IgD-negative memory B cell (primary cell): ENCODE measurements at regions not wholly inside any gene's neighbourhood (a gene's known extent, or its start where the extent isn't known, plus 50 kb on each side); places are given as distances from the start of the nearest gene placed in this dataset.

ENCODE experiments used
- H3K27ac Mint-ChIP-seq, 3 donors: one replicate each; pipeline ENCODE4 v1.8.0; 2020 to 2022; ENCODE audit warnings: mild to moderate bottlenecking in 3 of 3, mixed read lengths in 3 of 3, moderate library complexity in 1 of 3
- H3K27me3 Mint-ChIP-seq: one replicate; pipeline ENCODE4 v1.8.0; 2021; ENCODE audit warnings: mixed read lengths
- H3K36me3 Mint-ChIP-seq: one replicate; pipeline ENCODE4 v1.8.0; 2020; ENCODE audit warnings: mild to moderate bottlenecking, mixed read lengths
- H3K4me1 Mint-ChIP-seq, 3 donors: one replicate each; pipeline ENCODE4 v1.8.0; 2020 to 2022; ENCODE audit warnings: mixed read lengths in 3 of 3, mild to moderate bottlenecking in 1 of 3
- H3K4me3 Mint-ChIP-seq, 4 donors: one replicate each; pipeline ENCODE4 v1.8.0; 2020 to 2022; ENCODE audit warnings: mild to moderate bottlenecking in 4 of 4, mixed read lengths in 4 of 4, moderate library complexity in 3 of 4
- H3K9me3 Mint-ChIP-seq, 3 donors: one replicate each; pipeline ENCODE4 v1.8.0; 2020 to 2021; ENCODE audit warnings: mixed read lengths in 3 of 3, mild to moderate bottlenecking in 1 of 3

- Mint-ChIP-seq H3K36me3 (peaks cover 2% of the 10 kb centered on the region), H3K27me3 (peaks cover 1% of the 10 kb centered on the region), H3K9me3 (peaks cover 0 to 6% (median 3%) of the 10 kb centered on the region in 3 donors), H3K4me1 (no peaks in the 10 kb centered on the region), H3K4me3 (no peak overlapping the region), H3K27ac (no peak overlapping the region)
Measured at GRCh38 chr5:155068616-155069100, 55.1 kb downstream of the KIF4B start.

- no peaks in the 10 kb centered on the region for H3K27me3 Mint-ChIP-seq
- H3K4me3 Mint-ChIP-seq: no peak overlapping the region
- no peaks in the 10 kb centered on the region for H3K4me1 Mint-ChIP-seq
- H3K27ac Mint-ChIP-seq: no peak overlapping the region
- H3K36me3 Mint-ChIP-seq: no peaks in the 10 kb centered on the region
- H3K9me3 Mint-ChIP-seq: peaks cover 0 to 6% (median 3%) of the 10 kb centered on the region in 3 donors
Measured at GRCh38 chr5:155069961-155070360, 56.4 kb downstream of the KIF4B start.

- H3K27ac Mint-ChIP-seq: no peak overlapping the region
- H3K9me3 Mint-ChIP-seq: peaks cover 0 to 6% (median 3%) of the 10 kb centered on the region in 3 donors
- no peaks in the 10 kb centered on the region for H3K27me3 Mint-ChIP-seq
- no peaks in the 10 kb centered on the region for H3K36me3 Mint-ChIP-seq
- no peaks in the 10 kb centered on the region for H3K4me1 Mint-ChIP-seq
- no peak overlapping the region for H3K4me3 Mint-ChIP-seq
Measured at GRCh38 chr5:155070781-155071180, 57.2 kb downstream of the KIF4B start.

GRCh38 chr5:155076379-155076778 lies 62.8 kb downstream of the KIF4B start:
- no peaks in the 10 kb centered on the region for H3K4me1 Mint-ChIP-seq
- peaks cover 2% of the 10 kb centered on the region for H3K36me3 Mint-ChIP-seq
- no peak overlapping the region for H3K27ac Mint-ChIP-seq
- peaks cover 7% of the 10 kb centered on the region for H3K27me3 Mint-ChIP-seq
- peaks cover 1 to 6% (median 2%) of the 10 kb centered on the region in 3 donors for H3K9me3 Mint-ChIP-seq
- H3K4me3 Mint-ChIP-seq: no peak overlapping the region

GRCh38 chr5:155079698-155080097 lies 66.1 kb downstream of the KIF4B start:
- Mint-ChIP-seq H3K36me3 (peaks cover 2% of the 10 kb centered on the region), H3K27ac (peak overlapping the region in 1 of 3 donors; percentile 69), H3K27me3 (peaks cover 7% of the 10 kb centered on the region), H3K9me3 (peaks cover 2 to 4% (median 2%) of the 10 kb centered on the region in 3 donors), H3K4me1 (no peaks in the 10 kb centered on the region), H3K4me3 (no peak overlapping the region)

GRCh38 chr5:155080721-155081120 lies 67.2 kb downstream of the KIF4B start:
- Mint-ChIP-seq H3K27ac (no peak overlapping the region), H3K4me3 (no peak overlapping the region), H3K9me3 (peaks cover 2 to 4% (median 2%) of the 10 kb centered on the region in 3 donors), H3K27me3 (peaks cover 7% of the 10 kb centered on the region), H3K36me3 (peaks cover 2% of the 10 kb centered on the region), H3K4me1 (no peaks in the 10 kb centered on the region)

- peaks cover 2 to 4% (median 2%) of the 10 kb centered on the region in 3 donors for H3K9me3 Mint-ChIP-seq
- no peaks in the 10 kb centered on the region for H3K4me1 Mint-ChIP-seq
- H3K27me3 Mint-ChIP-seq: peaks cover 7% of the 10 kb centered on the region
- no peak overlapping the region for H3K4me3 Mint-ChIP-seq
- H3K36me3 Mint-ChIP-seq: no peaks in the 10 kb centered on the region
- H3K27ac Mint-ChIP-seq: no peak overlapping the region
Measured at GRCh38 chr5:155081618-155082017, 68.1 kb downstream of the KIF4B start.

GRCh38 chr5:155082401-155082800 lies 68.8 kb downstream of the KIF4B start:
- Mint-ChIP-seq H3K27me3 (peaks cover 8% of the 10 kb centered on the region), H3K4me1 (no peaks in the 10 kb centered on the region), H3K36me3 (no peaks in the 10 kb centered on the region), H3K9me3 (peaks cover 2 to 4% (median 2%) of the 10 kb centered on the region in 3 donors), H3K27ac (no peak overlapping the region), H3K4me3 (no peak overlapping the region)

- peaks cover 0 to 5% (median 4%) of the 10 kb centered on the region in 3 donors for H3K9me3 Mint-ChIP-seq
- no peaks in the 10 kb centered on the region for H3K4me1 Mint-ChIP-seq
- H3K27me3 Mint-ChIP-seq: peaks cover 3% of the 10 kb centered on the region
- no peaks in the 10 kb centered on the region for H3K36me3 Mint-ChIP-seq
- H3K27ac Mint-ChIP-seq: peak overlapping the region in 1 of 3 donors; percentile 49
- peak overlapping the region in 1 of 4 donors; percentile 17 for H3K4me3 Mint-ChIP-seq
Measured at GRCh38 chr5:155085282-155085989, 71.9 kb downstream of the KIF4B start.

- H3K36me3 Mint-ChIP-seq: peaks cover 1% of the 10 kb centered on the region
- H3K4me3 Mint-ChIP-seq: no peak overlapping the region
- no peaks in the 10 kb centered on the region for H3K4me1 Mint-ChIP-seq
- no peak overlapping the region for H3K27ac Mint-ChIP-seq
- peaks cover 0 to 5% (median 4%) of the 10 kb centered on the region in 3 donors for H3K9me3 Mint-ChIP-seq
- peaks cover 3% of the 10 kb centered on the region for H3K27me3 Mint-ChIP-seq
Measured at GRCh38 chr5:155087036-155087435, 73.5 kb downstream of the KIF4B start.

- peaks cover 0 to 3% (median 0%) of the 10 kb centered on the region in 3 donors for H3K9me3 Mint-ChIP-seq
- no peak overlapping the region for H3K27ac Mint-ChIP-seq
- H3K27me3 Mint-ChIP-seq: peaks cover 3% of the 10 kb centered on the region
- no peak overlapping the region for H3K4me3 Mint-ChIP-seq
- peaks cover 1% of the 10 kb centered on the region for H3K36me3 Mint-ChIP-seq
- no peaks in the 10 kb centered on the region for H3K4me1 Mint-ChIP-seq
Measured at GRCh38 chr5:155088811-155089210, 75.3 kb downstream of the KIF4B start.

- H3K9me3 Mint-ChIP-seq: peaks cover 0 to 3% (median 0%) of the 10 kb centered on the region in 3 donors
- H3K36me3 Mint-ChIP-seq: peaks cover 1% of the 10 kb centered on the region
- H3K27me3 Mint-ChIP-seq: peaks cover 3% of the 10 kb centered on the region
- no peak overlapping the region for H3K4me3 Mint-ChIP-seq
- H3K27ac Mint-ChIP-seq: no peak overlapping the region
- no peaks in the 10 kb centered on the region for H3K4me1 Mint-ChIP-seq
Measured at GRCh38 chr5:155089643-155090042, 76.1 kb downstream of the KIF4B start.

- H3K4me3 Mint-ChIP-seq: no peak overlapping the region
- H3K9me3 Mint-ChIP-seq: peaks cover 0 to 3% (median 0%) of the 10 kb centered on the region in 3 donors
- peaks cover 7% of the 10 kb centered on the region for H3K27me3 Mint-ChIP-seq
- H3K36me3 Mint-ChIP-seq: peaks cover 1% of the 10 kb centered on the region
- H3K27ac Mint-ChIP-seq: no peak overlapping the region
- H3K4me1 Mint-ChIP-seq: no peaks in the 10 kb centered on the region
Measured at GRCh38 chr5:155091063-155091648, 77.6 kb downstream of the KIF4B start.

- Mint-ChIP-seq H3K4me1 (no peaks in the 10 kb centered on the region), H3K27me3 (peaks cover 5% of the 10 kb centered on the region), H3K36me3 (peaks cover 1% of the 10 kb centered on the region), H3K4me3 (no peak overlapping the region), H3K27ac (peak overlapping the region in 1 of 3 donors; percentile 74), H3K9me3 (peaks cover 0 to 3% (median 0%) of the 10 kb centered on the region in 3 donors)
Measured at GRCh38 chr5:155091768-155092717, 78.5 kb downstream of the KIF4B start.

- Mint-ChIP-seq H3K4me3 (no peak overlapping the region), H3K9me3 (no peaks in the 10 kb centered on the region), H3K36me3 (peaks cover 1% of the 10 kb centered on the region), H3K27me3 (peaks cover 4% of the 10 kb centered on the region), H3K27ac (no peak overlapping the region), H3K4me1 (no peaks in the 10 kb centered on the region)
Measured at GRCh38 chr5:155094455-155094854, 80.9 kb downstream of the KIF4B start.
